Mucosa of rectum (tissue), 2 donors: ENCODE measurements at regions not wholly inside any gene's neighbourhood (a gene's known extent, or its start where the extent isn't known, plus 50 kb on each side); places are given as distances from the start of the nearest gene placed in this dataset.

Experiments used
- H3K27ac ChIP-seq, 2 donors: one replicate each; pipeline ENCODE4 v1.7.0; 2013; ENCODE audit warnings: inconsistent platforms in 2 of 2, low read depth in 2 of 2, low read length in 2 of 2
- H3K27me3 ChIP-seq, 2 donors: one replicate each; pipeline ENCODE4 v1.7.0; 2013; ENCODE audit warnings: low read length in 2 of 2; ENCODE audit not compliant: control insufficient read depth in 2 of 2, insufficient read depth in 2 of 2
- H3K36me3 ChIP-seq, 2 donors: one replicate each; pipeline ENCODE4 v1.7.0; 2013; ENCODE audit warnings: low read length in 2 of 2; ENCODE audit not compliant: control insufficient read depth in 2 of 2, insufficient read depth in 2 of 2
- H3K4me1 ChIP-seq, 2 donors: one replicate each; pipeline ENCODE4 v1.7.0; 2013; ENCODE audit warnings: low read length in 2 of 2, mild to moderate bottlenecking in 1 of 2; ENCODE audit not compliant: control insufficient read depth in 2 of 2, insufficient read depth in 2 of 2
- H3K4me3 ChIP-seq, 2 donors: one replicate each; pipeline ENCODE4 v1.7.0; 2013; ENCODE audit warnings: low read length in 2 of 2
- H3K9ac ChIP-seq, 2 donors: one replicate each; pipeline ENCODE4 v1.7.0; 2013; ENCODE audit warnings: low read length in 2 of 2, low read depth in 1 of 2, mild to moderate bottlenecking in 1 of 2
- H3K9me3 ChIP-seq, 2 donors: one replicate each; pipeline ENCODE4 v1.7.0; 2013; ENCODE audit warnings: low read length in 2 of 2; ENCODE audit not compliant: control insufficient read depth in 2 of 2
- donor health status: healthy.
- donor health status: Normal muscosa, but diverticular disease.

DNA sequence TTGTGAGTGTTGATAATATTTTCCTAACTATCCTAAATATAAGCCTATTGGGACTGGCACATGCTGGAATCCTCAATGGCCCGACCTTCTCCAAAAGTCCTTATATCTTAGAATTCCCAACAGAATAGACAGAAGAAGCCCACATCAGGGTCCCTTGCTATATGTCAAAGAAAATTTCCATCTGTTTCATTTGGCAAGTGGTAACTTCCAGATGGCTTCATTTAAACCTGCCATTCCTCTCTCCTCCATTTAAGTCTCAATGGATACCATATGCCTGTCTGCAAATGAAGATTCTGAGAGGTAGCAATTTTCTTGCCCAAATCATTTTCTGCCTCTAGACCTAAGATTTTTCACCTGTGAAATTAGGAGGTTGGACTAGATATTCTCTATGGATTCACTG is 73.1 kb upstream of the KCNA4 start:
- Histone ChIP-seq H3K4me1 (no peaks in the 10 kb centered on the region), H3K27me3 (no peaks in the 10 kb centered on the region), H3K9me3 (no peaks in the 10 kb centered on the region), H3K36me3 (no peaks in the 10 kb centered on the region), H3K27ac (no peak overlapping the region), H3K9ac (no peak overlapping the region), H3K4me3 (no peak overlapping the region)

DNA sequence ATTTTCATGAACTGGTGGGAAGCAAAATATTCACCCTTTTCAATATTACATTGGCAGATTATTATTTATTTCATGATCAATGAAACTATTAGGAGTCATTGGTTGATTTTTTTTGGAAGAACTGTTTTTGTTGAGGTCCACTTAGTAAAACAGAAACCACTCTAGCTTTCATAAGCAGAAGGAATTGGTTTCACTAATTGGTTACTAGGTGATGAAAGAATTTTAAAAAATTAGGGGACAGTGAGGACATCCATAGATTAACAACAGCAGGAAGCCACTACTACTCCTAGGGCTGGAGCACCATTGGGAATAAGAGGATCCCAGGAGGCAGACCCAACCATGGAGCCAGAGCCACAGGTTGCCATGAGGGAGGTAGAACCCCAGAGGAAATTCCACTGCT is 74.4 kb upstream of the KCNA4 start:
- Histone ChIP-seq H3K27ac (no peak overlapping the region), H3K4me1 (no peaks in the 10 kb centered on the region), H3K9ac (no peak overlapping the region), H3K4me3 (no peak overlapping the region), H3K9me3 (no peaks in the 10 kb centered on the region), H3K36me3 (no peaks in the 10 kb centered on the region), H3K27me3 (no peaks in the 10 kb centered on the region)

DNA sequence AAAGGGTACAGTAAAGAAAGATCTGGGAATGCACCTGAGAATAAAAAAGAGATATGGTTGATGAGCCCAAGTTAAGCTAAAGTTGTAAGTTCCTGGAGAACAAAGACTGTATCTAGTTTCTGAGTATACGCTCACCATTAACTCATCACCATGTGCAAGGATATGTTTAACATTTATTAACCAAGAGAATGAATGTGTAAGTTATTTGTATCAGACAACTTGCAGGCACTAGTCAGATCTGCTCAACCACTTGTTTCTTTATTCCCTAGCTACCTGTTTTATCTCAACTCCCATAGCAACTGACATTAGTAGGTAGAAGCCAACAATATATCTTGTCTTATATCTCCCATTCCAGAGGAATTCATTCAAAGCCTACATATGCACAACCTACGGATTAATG is 74.9 kb upstream of the KCNA4 start:
- Histone ChIP-seq H3K9me3 (no peaks in the 10 kb centered on the region), H3K4me3 (no peak overlapping the region), H3K9ac (no peak overlapping the region), H3K27ac (no peak overlapping the region), H3K4me1 (no peaks in the 10 kb centered on the region), H3K27me3 (no peaks in the 10 kb centered on the region), H3K36me3 (no peaks in the 10 kb centered on the region)

DNA sequence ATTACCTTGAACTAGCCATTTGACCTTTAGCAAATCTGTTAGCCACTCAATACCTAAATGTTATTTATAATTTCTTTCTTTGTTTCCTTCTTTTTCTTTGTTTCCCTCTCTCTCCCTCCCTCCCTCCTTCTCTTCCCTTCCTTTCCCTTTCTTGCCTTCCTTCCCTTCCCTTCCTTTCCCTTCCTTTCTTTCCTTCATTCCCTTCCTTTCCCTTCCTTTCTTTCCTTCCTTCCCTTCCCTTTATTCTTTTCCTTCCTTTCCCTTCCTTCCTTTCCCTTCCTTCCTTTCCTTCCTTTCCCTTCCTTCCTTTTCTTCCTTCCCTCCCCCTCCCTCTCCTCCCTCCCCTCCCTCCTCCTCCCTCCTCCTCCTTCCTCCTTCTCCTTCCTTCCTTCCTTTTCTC is 75.7 kb upstream of the KCNA4 start:
- no peak overlapping the region for H3K9ac ChIP-seq
- H3K4me3 ChIP-seq, result no peak overlapping the region
- no peaks in the 10 kb centered on the region for H3K9me3 ChIP-seq
- no peaks in the 10 kb centered on the region for H3K4me1 ChIP-seq
- no peaks in the 10 kb centered on the region for H3K36me3 ChIP-seq
- no peak overlapping the region for H3K27ac ChIP-seq
- H3K27me3 ChIP-seq, result no peaks in the 10 kb centered on the region

DNA sequence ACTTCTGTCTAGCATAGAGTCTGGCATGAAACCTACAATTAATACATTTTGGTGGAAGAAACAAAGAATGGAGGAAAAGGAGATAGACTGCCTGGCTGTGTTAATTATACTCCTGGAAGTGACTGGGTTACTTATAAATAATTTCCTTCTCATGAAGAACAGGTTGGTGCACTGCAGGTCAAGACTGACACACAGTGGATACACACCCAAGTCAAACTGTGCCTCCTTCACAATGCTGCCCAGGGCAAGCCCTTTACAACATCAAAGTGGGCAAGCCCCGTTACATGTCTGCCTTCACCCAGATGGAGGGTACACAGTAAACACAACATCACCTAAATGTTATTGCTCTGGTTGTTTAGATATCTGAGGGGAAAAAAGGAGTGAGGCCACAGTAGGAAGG is 83.7 kb upstream of the KCNA4 start:
- Histone ChIP-seq H3K36me3 (no peaks in the 10 kb centered on the region), H3K27ac (no peak overlapping the region), H3K4me3 (no peak overlapping the region), H3K9me3 (no peaks in the 10 kb centered on the region), H3K9ac (no peak overlapping the region), H3K4me1 (no peaks in the 10 kb centered on the region), H3K27me3 (no peaks in the 10 kb centered on the region)

DNA sequence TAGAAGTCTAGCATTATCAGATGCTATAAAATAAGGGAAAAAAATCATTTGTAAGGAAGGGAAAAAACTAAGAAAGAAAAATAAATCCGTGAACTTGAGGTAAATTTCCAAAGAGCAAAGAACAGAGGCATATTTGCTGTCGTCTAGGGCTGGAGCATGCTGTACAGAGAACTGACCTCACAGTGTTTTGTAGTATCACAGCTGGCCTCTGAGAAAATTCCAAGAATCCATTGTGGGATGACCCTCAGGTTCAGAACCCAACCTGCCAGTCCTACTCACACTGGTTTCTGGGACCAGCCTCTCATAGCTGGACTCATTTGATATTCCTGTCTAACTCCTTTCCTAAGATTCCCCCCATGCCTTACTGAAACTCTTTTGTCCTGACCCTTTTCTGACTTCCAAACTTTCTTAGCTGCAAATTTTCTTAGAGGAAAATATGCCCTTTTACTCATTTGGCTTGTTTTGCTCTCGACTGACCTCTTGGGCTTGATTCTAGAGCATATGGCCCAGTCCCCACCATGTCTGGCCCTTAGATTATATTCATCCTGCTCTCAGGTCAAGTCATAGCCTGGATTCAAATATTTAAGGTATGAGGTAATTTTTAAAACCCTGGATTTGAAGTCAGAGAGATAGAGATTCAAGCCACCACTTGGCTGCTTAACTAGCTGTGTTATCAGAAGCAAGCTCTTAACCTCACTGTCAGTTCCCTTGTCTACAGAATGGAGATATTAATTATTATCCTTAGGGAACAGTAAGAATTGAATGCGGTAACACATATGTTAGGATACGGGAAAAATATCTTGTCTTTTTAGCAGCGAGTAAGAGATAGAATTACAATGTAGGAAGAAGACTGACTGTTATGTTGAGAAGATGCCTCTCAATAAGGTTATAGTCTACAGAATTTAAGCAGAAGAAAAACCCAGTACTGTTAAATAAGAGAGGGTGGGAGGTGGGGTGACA is 89.7 kb upstream of the KCNA4 start:
- H3K9ac ChIP-seq, result no peak overlapping the region
- no peak overlapping the region for H3K27ac ChIP-seq
- no peaks in the 10 kb centered on the region for H3K9me3 ChIP-seq
- H3K27me3 ChIP-seq, result no peaks in the 10 kb centered on the region
- H3K36me3 ChIP-seq, result no peaks in the 10 kb centered on the region
- H3K4me1 ChIP-seq, result no peaks in the 10 kb centered on the region
- H3K4me3 ChIP-seq, result no peak overlapping the region

DNA sequence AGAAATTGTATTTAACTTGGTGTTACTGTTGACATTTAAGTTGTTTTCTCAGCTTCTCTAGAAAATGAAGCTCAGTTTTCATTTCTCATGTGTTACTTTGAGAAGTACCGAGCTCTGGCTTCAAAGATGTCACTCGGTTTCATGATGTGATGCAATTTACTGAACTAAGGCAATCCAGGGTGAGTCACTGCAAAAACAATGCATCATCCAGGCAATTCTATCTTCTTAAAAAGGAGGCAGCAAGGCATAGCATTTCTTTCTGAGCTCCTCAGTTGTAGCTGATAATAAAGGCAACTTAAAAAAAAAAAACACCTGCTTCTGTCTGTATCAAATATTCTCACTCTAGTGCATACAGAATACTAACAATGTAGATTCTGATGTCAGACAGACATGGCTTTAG is 91.1 kb upstream of the KCNA4 start:
- Histone ChIP-seq H3K27ac (no peak overlapping the region), H3K36me3 (no peaks in the 10 kb centered on the region), H3K4me3 (no peak overlapping the region), H3K4me1 (no peaks in the 10 kb centered on the region), H3K9ac (no peak overlapping the region), H3K27me3 (no peaks in the 10 kb centered on the region), H3K9me3 (no peaks in the 10 kb centered on the region)

DNA sequence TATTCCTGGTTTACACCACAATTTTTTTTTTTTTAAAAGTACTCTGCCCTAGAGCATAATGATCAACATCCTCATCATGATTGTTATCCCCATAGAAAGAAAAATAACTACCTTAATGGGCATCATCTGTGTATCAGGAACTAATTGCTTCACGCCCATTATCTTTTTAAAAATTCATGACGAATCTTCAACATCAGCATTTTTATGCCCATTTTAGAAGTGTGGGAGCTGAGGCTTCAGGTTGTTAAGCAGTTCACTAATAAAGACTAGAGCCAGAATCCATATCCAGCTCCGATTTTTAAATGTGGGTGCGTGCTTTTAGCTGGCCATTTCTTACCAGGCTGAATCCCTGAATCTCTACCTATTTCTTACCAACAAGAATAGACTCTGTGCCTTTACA is 92.9 kb upstream of the KCNA4 start:
- H3K4me3 ChIP-seq, result no peak overlapping the region
- H3K27me3 ChIP-seq, result no peaks in the 10 kb centered on the region
- H3K9me3 ChIP-seq, result no peaks in the 10 kb centered on the region
- H3K4me1 ChIP-seq, result no peaks in the 10 kb centered on the region
- no peak overlapping the region for H3K27ac ChIP-seq
- H3K9ac ChIP-seq, result no peak overlapping the region
- no peaks in the 10 kb centered on the region for H3K36me3 ChIP-seq

DNA sequence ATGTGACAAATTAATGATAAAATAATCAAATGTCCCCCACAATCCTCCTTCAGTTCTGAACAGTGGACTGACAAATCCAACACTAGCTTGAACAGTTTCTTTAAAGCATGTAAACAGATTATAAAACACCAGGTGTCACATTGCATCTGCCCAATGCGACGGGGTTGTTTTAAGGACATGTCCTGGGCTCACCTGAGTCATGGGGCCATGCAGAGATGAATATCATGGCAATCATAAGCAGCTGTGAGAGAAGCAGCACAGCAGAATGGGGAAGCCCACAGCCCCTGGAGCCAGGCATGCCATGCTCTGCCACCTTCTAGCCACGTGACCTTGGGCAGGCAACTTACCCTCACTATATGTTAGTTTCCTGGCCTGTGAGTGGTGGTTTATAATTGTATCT is 93.9 kb upstream of the KCNA4 start:
- Histone ChIP-seq H3K9ac (no peak overlapping the region), H3K4me1 (no peaks in the 10 kb centered on the region), H3K36me3 (no peaks in the 10 kb centered on the region), H3K9me3 (no peaks in the 10 kb centered on the region), H3K27ac (no peak overlapping the region), H3K27me3 (no peaks in the 10 kb centered on the region), H3K4me3 (no peak overlapping the region)

DNA sequence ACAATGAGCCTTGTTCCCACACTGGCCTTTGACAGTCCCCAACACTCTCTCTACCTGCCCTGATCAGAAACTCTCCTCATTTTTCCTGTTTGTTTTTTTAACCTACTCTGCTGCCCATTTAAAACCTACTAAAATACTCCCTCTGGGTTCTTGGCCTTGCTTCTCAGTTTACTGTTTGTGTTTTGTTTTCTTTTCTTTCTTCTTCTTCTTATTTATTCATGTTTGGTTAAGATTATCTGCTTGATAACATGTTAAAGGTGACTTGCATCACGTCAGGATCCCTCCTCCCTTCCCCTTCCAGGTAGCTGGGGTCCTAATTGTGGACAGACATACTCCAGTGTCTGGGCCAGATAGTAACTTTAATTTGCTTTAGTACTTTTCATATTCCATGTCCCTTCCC is 95.0 kb upstream of the KCNA4 start:
- no peaks in the 10 kb centered on the region for H3K36me3 ChIP-seq
- H3K9ac ChIP-seq, result no peak overlapping the region
- no peaks in the 10 kb centered on the region for H3K4me1 ChIP-seq
- H3K4me3 ChIP-seq, result no peak overlapping the region
- H3K27ac ChIP-seq, result no peak overlapping the region
- H3K27me3 ChIP-seq, result no peaks in the 10 kb centered on the region
- H3K9me3 ChIP-seq, result no peaks in the 10 kb centered on the region
